Right lobe of liver (tissue), 6 donors: ENCODE measurements at regions not wholly inside any gene's neighbourhood (a gene's known extent, or its start where the extent isn't known, plus 50 kb on each side); places are given as distances from the start of the nearest gene placed in this dataset.

Experiments used
- ATAC-seq, 4 donors: fragments of 200-7000 bp; cut with Tn5 transposase; one replicate each; pipeline ENCODE4 v1.9.1; 2020; ENCODE audit warnings: mild to moderate bottlenecking in 4 of 4, moderate library complexity in 4 of 4
- DNase-seq, 3 donors: peaks; one replicate each; pipeline ENCODE4 v3.0.0-alpha.2; 2020
- H3K27ac ChIP-seq, 3 donors: fragments of 200-600 bp; one replicate each; pipeline ENCODE4 v1.8.0; 2022
- H3K27me3 ChIP-seq, 2 donors: fragments of 200-600 bp; one replicate each; pipeline ENCODE4 v1.8.0; 2022
- H3K36me3 ChIP-seq, 4 donors: fragments of 200-600 bp; sonication (generic) in 1 of 4; one replicate each; pipeline versions ENCODE4 v1.5.1 to v1.8.0; 2017 to 2022; ENCODE audit warnings: control low read depth in 1 of 4
- H3K4me1 ChIP-seq, 4 donors: fragments of 200-600 bp; sonication (generic) in 1 of 4; one replicate each; pipeline versions ENCODE4 v1.5.1 to v1.8.0; 2017 to 2022; ENCODE audit warnings: control low read depth in 1 of 4
- H3K4me3 ChIP-seq, 3 donors: fragments of 200-600 bp; one replicate each; pipeline ENCODE4 v1.8.0; 2022
- H3K9me3 ChIP-seq, 4 donors: fragments of 200-600 bp; sonication (generic) in 1 of 4; one replicate each; pipeline versions ENCODE4 v1.5.1 to v1.8.0; 2017 to 2022; ENCODE audit warnings: control low read depth in 1 of 4
- CTCF ChIP-seq, 4 donors: fragments of 200-600 bp in 3 of 4; fragments of 450-650 bp in 1 of 4; IDR thresholded peaks; one replicate each; pipeline versions ENCODE4 v1.5.1 to v1.8.0; 2016 to 2022; ENCODE audit warnings: antibody characterized with exemption in 4 of 4, mild to moderate bottlenecking in 2 of 4
- POLR2A ChIP-seq: fragments of 450-650 bp; IDR thresholded peaks from one replicate; pipeline ENCODE4 v1.6.1; 2017; ENCODE audit warnings: antibody characterized with exemption, mild to moderate bottlenecking
- WGBS: methylation state at CpG from one replicate; pipeline ENCODE4 v1.1.6; 2018; ENCODE audit warnings: low coverage, low lambda C conversion rate; ENCODE audit not compliant: insufficient coverage; ENCODE audit errors: missing lambda C conversion rate; 5-methylcytosine and 5-hydroxymethylcytosine counted together
- intact Hi-C, 2 donors: fragments of 100-400 bp; cut with DNase I; formaldehyde crosslinking; loops; one replicate each; pipeline versions ENCODE4 v1.11.2 to v1.14.1; 2022
- donor health status: DM: no; HTN: yes; CAD: no.
- donor health status: DM: no; HTN: no; CAD: no.
- donor health status: DM: no; HTN: no; CAD: no.
- donor health status: DM: no; HTN: yes; CAD: no.
- donor health status: DM: no; HTN: yes; CAD: no.

DNA sequence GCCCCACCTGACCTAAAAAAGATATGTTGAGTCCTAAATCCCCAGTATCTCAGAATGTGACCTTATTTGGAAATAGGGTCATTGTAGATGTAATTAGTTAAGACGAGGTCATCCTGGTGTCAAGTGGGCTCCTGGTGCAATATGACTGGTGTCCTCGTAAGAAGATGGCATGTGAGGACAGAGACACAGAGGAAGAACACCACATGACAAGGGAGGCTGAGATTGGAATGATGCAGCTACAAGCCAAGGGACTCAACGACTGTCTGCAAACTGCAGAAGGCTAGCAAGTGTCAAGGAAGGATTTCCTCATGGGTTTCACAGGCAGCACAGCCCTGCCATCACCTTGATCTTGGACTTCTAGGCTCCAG, 100.4 kb upstream of the DAP start:
- intact Hi-C loops, result no loop called here
- no peak for TF ChIP-seq CTCF (IDR thresholded peaks at IDR 0.05)
- no peak for TF ChIP-seq POLR2A

GRCh38 chr5:10860645-10861422, 99.8 kb upstream of the DAP start:
- 73% methylated on average over 4 of the region's 4 CpGs for WGBS
- Histone ChIP-seq H3K27me3 (no peaks in the 10 kb centered on the region), H3K36me3 (no peaks in the 10 kb centered on the region), H3K4me1 (no peaks in the 10 kb centered on the region), H3K27ac (no peak overlapping the region), H3K4me3 (no peak overlapping the region), H3K9me3 (no peaks in the 10 kb centered on the region)
- ATAC-seq (no peak), DNase-seq (no peak)
- no peak for TF ChIP-seq POLR2A
- no peak for TF ChIP-seq CTCF (IDR thresholded peaks at IDR 0.05)
- intact Hi-C loops, result no loop called here

More for the DNA sequence above, 100.4 kb upstream of the DAP start:
- DNase-seq (no peak), ATAC-seq (no peak)
- WGBS, result 57% methylated on average over 2 of the region's 3 CpGs
- Histone ChIP-seq H3K9me3 (no peaks in the 10 kb centered on the region), H3K4me3 (no peak overlapping the region), H3K4me1 (no peaks in the 10 kb centered on the region), H3K27ac (no peak overlapping the region), H3K27me3 (no peaks in the 10 kb centered on the region), H3K36me3 (no peaks in the 10 kb centered on the region)

- H3K4me3 ChIP-seq, result no peak overlapping the region
- WGBS, result 67% methylated on average over 8 of the region's 9 CpGs
- TF ChIP-seq CTCF (IDR thresholded peaks at IDR 0.05) (no peak), POLR2A (no peak)
- no peaks in the 10 kb centered on the region for H3K27me3 ChIP-seq
- intact Hi-C loops, result no loop called here
- no peak for ATAC-seq
- DNase-seq, result no peak
- H3K9me3 ChIP-seq, result no peaks in the 10 kb centered on the region
- no peak overlapping the region for H3K27ac ChIP-seq
- no peaks in the 10 kb centered on the region for H3K36me3 ChIP-seq
- H3K4me1 ChIP-seq, result no peaks in the 10 kb centered on the region
Observed at GRCh38 chr5:10860196-10860543, 99.1 kb upstream of the DAP start.

- H3K4me3 ChIP-seq, result no peak overlapping the region
- intact Hi-C loops, result loop anchor here in 1 of 2 donors (10.0 kb wide), 1 partner anchor 165 kb away; no protein-coding TSS in a partner anchor
Observed at GRCh38 chr5:10859393-10860195, 98.6 kb upstream of the DAP start.

More at GRCh38 chr5:10859393-10860195, 98.6 kb upstream of the DAP start:
- no peak for TF ChIP-seq POLR2A
- TF ChIP-seq CTCF (IDR thresholded peaks at IDR 0.05), result no peak
- H3K4me1 ChIP-seq, result no peaks in the 10 kb centered on the region
- no peak overlapping the region for H3K27ac ChIP-seq
- no peaks in the 10 kb centered on the region for H3K9me3 ChIP-seq
- DNase-seq (no peak), ATAC-seq (peak in 2 of 4 donors; percentile 36 to 69)
- 51% methylated on average over 15 of the region's 15 CpGs for WGBS
- no peaks in the 10 kb centered on the region for H3K27me3 ChIP-seq
- no peaks in the 10 kb centered on the region for H3K36me3 ChIP-seq
